ENCODE measurements at regions not wholly inside any gene's neighbourhood (a gene's known extent, or its start where the extent isn't known, plus 50 kb on each side); places are given as distances from the start of the nearest gene placed in this dataset.

DNA sequence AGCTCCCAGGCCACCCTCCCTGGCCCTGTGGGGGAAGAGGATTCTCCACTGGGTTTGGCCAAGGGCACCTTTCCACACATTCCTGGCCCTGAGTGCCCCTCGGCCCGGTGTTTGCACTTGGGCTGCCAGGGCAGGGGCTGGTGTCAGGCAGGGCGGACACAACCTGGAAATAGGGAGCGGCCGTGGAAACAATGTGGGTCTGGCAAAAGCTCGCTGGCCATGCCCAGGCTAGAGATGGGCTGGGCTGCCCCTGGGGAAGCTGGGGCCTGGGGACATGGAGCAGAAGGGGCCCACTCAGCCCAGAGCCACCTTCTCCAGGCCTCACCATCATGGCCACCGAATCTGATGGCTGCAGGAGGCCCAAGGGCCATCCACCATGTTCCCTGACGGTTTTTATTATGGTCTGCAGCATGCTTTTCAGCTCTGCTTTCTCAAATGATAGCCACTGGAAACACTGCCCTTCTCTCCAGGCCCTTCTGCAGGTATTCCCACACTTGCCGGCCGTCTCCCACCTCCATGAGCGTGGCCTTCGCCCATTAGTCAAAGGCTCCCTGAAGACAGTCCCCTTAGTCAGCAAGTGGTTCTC, 275.1 kb downstream of the CYP26B1 start:
- DNase-seq (ENCODE audit: low read depth in 2 of 2): no peak

DNA sequence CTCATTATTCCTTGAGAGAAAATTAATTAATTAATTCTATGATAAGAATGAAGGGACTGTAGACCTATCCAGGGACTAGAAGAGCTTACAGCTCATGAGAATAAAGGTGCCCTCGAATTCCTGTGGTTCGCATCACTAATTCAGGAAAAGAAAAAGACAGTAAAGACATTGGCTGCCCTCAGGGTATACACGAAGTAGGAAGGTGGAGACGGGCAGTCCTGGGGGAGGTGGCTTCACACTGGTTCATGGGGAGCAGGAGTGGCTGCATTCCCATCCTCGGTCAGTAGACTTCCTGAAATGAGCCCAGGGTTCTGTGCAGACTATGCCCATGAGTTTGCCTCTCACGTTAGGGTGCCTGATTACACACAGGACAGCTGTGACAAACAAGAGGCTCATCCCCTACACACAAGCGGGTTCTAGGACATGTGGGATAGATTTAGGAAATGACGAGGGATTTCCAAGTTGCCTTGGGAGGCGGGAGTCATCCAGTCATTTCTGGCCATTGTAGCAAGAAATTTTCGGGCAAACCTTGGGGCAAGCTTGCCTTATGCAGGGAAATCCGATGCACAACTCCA, 282.2 kb downstream of the CYP26B1 start:
- DNase-seq (ENCODE audit: low read depth in 2 of 2): no peak

DNA sequence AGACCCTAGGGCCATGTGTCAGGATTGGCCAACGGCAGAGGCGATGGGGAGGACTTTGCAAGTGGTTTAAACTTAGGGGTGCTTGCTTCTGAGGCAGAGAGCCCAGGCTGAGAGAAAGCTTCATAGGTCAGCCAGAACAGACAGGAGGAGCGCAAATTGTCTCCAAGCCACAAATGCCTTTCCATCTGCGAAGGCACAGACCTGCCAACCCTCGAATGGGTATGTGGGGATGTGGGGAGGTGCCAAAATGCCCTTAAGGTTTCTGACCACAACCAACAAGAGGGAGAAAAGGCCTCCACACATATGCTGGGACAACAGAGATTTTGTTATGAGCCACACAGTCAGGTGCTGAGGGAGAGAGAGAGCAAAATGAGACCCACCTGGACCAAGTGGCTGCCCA, 283.6 kb downstream of the CYP26B1 start:
- no peak for DNase-seq (ENCODE audit: low read depth in 2 of 2)

DNA sequence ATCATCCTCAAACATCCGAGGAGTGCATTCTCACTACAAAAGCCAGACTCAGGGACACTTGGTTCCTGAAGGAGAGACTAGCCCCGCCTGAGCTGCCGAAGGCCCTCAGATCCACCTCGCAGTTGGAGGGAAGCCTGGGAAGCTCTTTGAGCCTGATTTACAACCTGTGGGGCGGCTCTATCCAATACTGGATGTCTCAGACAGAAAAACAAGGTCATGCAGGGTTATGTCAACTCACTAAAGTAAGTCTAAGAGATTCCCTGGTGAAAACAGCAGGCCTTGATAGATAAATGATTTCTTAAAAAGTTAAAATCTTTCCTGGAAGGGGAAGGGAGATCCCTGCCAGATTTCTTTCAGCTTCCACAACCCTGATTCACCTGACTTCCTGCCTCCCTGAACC, 284.3 kb downstream of the CYP26B1 start:
- no peak for DNase-seq (ENCODE audit: low read depth in 2 of 2)

DNA sequence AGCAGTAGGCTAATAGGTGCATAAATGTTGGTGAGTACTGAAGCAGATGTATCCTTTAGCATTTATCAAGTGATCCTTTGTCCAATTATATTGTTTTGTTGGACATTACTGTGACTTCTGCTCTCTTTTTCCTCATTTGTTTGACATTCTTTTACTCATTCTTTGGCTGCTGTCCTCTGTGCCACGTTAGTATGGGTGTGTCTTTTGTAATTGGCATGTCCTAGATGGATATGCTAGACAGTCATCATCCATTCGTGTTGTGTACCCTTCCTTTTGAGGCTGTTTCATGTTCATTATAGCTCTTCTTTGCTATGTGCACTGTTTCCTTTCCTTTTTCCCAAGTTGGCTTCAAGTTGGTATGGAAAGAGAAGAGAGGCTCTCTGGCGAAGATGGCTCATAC, 284.7 kb downstream of the CYP26B1 start:
- no peak for DNase-seq (ENCODE audit: low read depth in 2 of 2)

DNA sequence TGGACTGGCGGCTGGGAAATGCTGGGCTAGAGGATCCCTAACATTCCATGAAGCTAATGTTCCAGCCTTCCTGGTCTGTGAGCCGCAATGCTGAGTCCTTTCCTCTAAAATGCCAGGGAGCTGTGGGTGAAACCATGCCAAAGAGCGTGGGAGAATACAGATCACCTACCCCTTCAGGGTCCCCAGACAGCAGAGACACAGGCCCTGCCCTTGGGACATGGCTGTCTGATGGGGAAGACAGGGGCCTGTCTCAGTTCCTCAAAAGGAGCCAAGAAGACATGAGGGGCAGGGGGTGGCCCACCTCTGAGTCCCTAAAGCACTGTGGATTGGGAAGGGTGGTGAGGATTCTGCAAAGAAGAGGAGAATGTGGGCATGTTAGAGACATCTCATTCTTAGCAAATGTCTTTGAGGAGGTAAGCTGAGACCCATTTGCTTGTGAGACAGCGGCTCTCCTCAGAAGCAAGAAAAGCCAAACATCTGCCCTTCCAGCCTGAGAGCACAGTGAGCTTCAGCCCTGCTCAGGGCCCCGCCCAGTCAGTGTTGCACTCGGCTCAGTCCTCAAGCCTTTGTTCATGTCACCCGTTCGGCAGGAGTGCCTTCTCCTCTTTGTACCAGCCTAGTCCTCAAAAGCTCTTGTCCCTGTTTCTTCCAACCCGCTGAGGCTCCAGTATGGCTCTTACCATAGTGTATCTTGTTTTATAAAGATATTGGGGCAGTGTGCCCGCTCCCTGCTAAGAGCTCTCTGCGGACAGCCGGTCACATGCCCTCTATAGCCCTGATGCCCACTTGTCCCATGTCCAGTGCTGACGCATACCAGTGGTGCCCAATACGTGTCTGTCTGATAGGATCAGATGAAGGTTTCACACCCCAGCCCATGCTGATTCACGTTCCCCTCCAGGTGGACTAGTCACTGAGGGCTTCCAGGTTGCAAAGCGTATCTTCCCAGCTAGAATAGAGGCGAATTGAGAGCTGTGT, 286.2 kb downstream of the CYP26B1 start:
- DNase-seq (ENCODE audit: low read depth in 2 of 2): no peak

DNA sequence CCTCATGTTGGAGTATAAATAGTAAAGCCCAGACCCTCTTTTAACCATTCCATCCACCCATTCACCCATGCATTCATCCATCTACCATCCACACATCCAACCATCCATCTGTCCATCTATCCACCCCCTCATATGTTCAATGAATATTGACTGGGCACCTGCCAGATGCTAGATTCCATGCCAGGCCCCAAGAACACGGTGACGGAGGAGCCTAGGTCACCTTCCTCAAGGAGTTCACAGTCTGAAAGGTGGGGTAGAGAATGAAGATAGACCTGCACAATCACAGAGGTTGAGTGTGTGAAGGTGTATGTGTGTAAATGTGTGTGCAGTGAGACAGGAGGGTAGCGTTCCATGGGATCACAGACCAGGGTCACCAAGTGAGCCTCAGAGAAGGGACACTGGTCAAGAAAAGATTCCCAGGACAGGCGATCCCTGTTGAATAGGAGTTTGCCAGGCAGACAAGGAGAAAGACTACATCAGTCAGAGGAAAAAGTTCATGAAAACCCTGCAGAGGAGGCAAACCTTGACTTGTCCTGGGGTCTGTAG, 287.2 kb downstream of the CYP26B1 start:
- DNase-seq (ENCODE audit: low read depth in 2 of 2): no peak

DNA sequence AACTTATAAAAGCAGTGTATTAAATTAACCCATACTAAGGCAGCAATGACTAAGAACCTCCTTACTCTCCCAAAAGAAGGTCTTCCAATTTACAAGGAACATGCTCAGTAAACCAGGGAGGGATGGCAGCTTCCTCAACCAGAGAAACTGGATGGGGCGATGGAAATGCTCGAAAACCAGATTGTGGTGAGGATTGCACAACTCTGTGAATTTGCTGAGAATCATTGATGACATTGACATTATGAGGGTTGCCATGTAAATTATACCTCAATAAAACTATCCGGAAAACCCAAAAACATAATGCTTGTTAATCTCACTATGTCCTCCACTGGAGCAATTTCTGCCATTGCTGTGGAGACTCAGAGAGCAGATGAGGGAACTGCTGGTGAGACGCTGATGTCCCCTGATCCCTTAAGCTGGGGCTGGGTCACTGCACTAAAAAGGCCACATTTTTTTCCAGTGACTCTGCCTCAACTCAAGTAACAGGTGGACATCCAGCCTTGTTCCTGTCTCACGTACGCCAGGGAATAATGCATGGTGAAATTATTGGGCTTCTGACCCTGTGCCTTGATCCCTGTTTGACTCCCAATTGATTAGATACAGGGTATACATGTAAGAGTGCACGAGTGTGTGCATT, 288.3 kb downstream of the CYP26B1 start:
- no peak for DNase-seq (ENCODE audit: low read depth in 2 of 2)

DNA sequence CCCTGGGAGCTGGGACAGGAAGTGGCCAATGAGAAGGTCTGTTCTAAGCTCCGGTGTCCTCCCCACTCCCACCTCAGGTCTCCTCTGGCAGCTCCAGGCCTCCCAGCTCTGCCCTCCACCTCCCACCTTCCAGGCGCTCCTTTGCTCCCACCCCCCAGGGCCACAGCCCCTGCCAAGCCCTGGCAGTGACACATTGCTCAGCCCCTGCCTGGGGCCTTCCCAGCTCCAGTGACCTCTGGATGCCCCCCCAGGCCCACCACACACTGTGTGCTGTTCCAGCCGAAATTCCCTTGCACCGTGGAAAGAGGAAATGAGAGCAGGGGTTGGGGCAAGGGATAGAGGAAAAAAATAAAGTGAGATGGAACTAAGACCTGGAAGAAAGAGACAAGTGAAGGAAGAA, 289.6 kb downstream of the CYP26B1 start:
- no peak for DNase-seq (ENCODE audit: low read depth in 2 of 2)

DNA sequence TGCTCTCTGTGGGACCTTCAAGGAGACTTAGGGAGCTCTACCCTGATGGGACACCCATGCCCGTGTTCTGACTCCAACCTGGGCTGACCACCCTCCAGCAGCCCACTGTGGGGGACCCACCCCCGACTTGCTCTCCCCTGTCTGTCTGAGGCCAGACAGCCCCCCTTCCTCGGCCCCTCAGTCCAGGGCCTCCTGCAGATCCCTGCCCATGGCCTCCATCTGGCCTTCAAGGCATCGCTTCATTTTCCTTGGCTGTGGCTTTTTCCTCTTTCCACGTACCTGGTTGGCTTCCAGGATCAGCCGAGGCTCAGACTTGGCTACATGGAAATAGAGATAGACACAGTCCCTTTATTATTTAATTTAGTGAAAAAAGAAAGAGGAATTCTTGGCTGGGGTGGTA, 290.0 kb downstream of the CYP26B1 start:
- no peak for DNase-seq (ENCODE audit: low read depth in 2 of 2)

DNA sequence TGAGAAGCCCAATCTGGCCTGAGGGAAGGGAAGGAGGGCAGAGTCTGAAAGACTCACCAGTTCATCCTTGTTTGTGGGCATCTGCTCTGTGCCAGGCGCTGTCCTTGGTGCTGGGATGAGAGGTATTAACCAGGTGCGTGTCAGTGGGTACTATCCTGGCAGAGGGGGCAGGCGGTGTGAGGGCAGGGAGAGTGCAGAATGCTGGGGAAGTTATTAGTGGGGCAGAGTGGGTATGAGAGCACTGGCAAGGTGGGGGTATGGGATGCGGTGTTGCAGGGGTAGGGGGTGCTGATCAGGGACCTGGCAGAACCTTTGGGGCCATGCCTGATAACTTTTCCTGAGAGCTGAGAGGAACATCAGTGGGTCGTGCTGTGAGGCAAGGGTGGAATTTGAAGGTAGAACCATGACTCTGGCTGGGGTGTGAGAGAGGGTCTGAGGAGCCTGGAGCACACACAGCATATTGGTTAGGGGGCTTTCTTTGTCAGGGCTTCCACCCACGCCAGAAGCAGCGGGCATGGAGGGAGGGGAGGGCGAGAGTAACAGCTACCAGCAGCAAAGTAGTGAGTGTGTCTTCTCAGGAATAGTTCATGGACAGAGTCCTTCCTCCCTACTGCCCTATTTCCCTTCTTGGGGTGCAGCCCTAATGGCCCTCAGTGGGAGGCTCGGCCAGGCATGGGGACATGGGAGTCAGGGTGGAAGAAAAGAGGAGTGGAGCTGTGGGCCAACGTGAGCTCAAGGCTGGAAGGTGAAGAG, 290.7 kb downstream of the CYP26B1 start:
- DNase-seq (ENCODE audit: low read depth in 2 of 2): no peak

DNA sequence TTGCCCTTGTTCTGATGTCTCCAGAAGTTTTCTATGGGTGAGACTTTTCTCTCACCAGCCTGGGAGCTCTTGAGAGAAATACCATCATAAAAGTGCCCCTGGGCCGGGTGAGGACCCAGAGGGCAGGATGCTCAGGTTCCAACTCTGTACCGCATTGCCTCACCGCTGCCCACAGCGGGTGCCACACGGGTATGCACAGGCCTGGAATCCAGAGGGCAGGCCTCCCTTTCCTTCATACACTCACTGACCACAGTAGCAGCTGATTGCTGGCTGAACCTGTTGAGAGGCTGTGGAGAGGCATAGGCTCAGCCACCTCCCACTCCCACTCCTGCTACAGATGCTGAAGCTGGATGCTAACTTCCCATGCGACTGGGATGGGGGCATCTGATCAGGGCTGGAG, 293.8 kb downstream of the CYP26B1 start:
- DNase-seq (ENCODE audit: low read depth in 2 of 2): no peak

DNA sequence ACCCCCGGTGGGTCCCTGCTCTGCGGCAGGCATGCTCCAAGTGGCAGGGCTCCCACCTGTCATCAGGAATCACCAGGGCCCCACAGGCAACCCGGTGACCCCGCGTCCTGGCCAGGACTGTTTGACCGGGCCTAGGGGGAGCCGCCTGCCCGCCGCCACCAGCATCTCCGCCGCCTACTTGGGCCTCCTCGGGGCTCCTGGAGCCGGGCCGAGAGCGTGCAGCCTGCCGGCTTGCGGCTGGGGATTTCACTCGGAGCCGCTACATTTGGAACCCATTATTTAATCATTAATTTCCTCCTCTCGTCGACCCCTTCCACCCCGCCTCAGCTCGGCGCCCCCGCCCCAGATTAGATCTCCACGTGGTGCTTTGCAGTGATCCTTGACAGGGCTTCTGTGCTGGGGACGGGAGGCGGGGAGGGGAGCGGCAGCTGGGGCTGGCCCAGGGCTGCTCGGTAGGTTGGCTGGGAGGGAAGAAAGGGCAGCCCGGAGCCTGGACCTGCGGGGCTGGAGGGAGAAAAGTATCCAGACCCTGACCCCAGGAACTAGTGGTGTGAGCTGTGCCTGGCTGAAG, 295.4 kb downstream of the CYP26B1 start:
- no peak for DNase-seq (ENCODE audit: low read depth in 2 of 2)

DNA sequence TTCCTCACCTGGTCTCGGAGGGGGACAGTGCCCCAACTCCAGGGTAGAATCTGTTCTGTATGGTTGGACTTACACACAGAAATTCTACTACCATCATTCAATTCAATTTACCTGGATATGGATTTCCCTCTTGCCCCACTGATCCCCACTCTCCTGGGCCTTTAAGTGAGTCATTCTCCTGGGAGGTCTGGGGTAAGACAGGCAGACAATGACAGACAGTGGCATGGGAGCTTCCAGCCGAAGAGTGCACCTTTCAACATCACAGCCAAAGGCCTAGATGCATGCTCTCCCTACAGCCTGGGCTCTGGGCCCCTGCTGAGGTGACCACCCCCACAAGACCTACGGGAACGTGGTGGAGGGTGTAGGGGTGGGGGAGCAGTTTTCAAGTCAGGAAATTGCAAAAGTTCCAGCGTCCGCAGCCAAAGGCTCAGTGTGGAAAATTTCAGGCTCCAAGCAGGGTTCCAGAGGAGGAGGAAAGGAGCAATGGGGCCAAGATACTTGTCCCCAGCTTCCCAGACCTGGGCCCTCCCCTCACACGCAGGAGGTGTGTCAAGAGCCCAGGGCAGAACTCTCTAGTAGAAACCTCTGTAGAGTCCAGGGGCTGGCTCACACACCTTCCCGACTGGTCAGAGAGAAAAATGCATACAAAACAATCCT, 296.4 kb downstream of the CYP26B1 start:
- no peak for DNase-seq (ENCODE audit: low read depth in 2 of 2)

DNA sequence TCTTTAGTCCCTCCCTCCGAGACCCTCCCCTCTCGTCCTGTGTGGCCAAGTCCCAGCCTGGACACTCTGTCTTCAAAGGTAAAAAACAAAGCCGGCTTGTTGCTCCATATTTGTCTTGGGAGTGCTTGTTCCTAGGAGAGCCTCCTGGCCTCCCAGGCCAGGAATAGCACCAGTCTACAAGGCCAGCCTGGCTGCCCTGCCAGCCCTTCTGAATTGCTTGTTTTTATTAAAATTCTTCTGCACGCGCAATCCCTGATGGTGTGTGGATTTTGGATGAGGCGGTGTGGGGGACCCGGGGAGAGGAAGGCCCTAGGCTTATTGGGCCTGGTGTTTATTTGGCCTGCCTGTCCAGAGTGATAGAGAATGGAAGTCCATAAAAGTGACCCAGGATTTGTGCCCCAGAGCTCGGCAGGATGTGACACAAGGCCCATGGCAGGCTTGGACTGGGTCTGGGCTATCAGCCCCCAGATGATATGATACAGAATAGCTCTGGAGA, 297.3 kb downstream of the CYP26B1 start:
- DNase-seq (ENCODE audit: low read depth in 2 of 2): no peak

DNA sequence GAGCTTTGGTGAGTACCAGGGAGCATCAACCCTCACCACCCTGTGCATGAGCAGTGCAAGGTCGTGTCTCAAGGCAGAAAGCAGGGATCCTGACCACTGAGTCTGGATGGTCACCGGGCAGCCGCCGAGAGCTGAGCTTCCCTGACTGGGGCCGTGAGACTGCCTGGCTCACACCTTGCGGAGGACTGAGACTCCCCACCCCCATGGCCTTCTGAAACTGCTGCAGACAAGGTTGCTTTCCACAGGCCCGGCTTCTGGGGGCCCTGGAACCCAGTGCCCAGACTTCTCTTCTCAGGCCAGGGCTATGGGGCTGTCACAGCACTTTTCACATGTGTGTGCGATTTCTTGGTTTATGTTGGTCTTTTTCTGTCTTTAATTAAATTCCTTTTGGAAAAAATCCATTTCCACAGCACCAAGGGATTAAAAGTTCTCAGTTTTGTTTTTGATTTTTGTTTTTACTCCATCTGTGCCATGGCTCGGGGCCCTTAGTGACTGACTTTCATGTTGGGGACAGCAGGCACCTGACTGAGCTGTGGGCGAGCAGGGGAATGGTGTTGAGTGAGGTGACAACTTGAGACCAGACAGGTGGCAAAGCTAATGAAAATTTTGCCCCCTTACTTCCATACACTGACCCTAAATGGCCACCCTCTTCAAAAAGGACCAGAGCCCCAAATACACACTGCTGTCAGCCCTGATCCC, 297.9 kb downstream of the CYP26B1 start:
- no peak for DNase-seq (ENCODE audit: low read depth in 2 of 2)

DNA sequence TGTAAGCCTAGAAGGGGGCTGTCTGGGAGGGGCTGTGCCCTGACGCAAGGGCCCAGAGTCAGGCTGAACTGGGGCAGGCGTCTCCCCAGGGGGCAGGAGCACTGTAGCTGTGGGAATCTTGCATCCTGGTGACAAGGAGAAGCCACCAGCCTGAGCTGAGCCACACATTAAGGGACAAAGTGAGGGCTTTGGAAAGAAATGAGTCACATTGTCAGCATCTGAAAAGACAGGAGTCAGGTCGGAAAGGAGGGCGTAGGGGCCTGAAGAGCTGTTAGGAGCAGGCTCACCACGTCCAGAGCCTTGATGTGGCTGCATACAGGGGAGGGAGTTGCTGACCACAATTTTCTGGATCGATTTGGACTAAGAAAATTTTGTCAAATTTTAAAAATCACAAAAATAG, 298.6 kb downstream of the CYP26B1 start:
- no peak for DNase-seq (ENCODE audit: low read depth in 2 of 2)

DNA sequence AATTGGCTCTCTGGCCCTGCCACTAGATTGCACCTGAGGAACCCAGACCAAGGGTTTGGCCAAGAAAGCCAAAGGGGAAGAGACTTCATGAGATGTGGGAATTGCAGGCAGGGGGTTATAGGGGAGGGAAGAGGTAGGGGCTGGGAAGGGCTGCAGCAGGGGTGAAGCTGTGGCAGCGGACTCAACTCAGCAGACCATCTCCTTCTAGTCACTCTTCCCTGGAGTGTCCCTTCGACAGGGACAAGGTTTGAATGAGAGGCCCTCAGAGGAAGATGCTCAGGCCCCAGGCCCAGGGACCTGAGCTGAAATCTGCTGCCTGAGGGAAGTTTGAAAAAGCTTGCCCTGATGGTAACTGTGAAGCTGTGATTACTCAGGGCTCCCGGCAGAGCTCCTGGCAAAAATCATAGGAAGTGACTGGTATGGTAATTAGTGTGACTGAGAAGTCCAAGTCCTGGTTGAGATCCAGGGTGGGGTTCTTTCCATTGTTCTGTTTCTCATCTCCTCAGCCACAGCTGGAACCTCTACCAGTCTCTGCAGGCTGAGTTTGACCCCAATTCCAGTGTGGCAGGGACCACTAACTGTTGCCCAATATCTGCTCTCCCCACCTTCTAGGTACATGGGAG, 300.9 kb downstream of the CYP26B1 start:
- no peak for DNase-seq (ENCODE audit: low read depth in 2 of 2)

DNA sequence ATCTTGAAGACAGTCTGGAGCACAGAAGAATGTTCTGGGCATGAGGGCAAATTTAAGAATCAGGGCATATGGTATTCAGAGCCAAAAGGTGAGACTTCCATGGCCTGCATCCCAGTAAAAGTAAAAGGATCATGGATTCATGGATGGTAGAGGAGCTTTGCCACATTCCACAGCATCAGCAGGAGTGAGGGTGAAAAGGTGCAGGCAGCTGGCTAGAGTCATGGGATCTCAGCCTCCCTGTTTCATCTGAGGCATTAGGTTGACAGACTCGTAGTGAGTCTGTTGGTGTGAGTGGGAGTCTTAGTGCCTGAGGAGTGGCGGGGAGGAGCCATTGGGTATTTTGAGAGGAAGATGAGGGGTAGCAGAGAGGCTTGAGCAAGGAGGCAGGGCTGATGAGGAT, 301.6 kb downstream of the CYP26B1 start:
- no peak for DNase-seq (ENCODE audit: low read depth in 2 of 2)
